ENCODE measurements at regions not wholly inside any gene's neighbourhood (a gene's known extent, or its start where the extent isn't known, plus 50 kb on each side); places are given as distances from the start of the nearest gene placed in this dataset.

DNA sequence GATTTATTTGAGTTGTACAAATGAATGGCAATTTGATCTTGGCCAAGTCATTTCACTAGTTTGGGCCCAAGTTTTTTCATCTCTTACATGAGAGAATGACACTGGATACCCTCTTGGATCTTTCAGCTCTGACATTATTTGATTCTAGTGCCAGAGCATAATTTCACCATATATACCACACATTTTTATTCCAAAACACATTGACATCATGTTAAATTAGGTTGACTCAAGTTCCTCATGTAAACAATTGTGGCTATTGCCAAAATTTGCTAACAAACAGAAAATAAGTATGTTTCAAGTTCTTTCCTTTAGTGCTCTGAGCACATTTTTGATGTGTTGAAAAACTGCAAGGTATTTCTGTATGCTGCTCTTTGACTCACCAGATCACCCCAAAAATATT, 375.8 kb downstream of the ZNF608 start:
- TF ChIP-seq TCF7L2 (IDR thresholded peaks at IDR 0.05; ENCODE audit: low read depth, low read length) (no peak), ZNF547 (CRISPR knock-in tag; IDR thresholded peaks at IDR 0.05) (no peak), POLR2A (IDR thresholded peaks at IDR 0.05; ENCODE audit: insufficient read depth in 1 of 2, low read depth in 2 of 2, low read length in 2 of 2) (no peak), NR2F6 (IDR thresholded peaks at IDR 0.05) (no peak), NR2F6 (CRISPR knock-in tag; IDR thresholded peaks at IDR 0.05) (no peak)
- TF ChIP-seq, protein P1, sequence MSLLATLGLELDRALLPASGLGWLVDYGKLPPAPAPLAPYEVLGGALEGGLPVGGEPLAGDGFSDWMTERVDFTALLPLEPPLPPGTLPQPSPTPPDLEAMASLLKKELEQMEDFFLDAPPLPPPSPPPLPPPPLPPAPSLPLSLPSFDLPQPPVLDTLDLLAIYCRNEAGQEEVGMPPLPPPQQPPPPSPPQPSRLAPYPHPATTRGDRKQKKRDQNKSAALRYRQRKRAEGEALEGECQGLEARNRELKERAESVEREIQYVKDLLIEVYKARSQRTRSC (CRISPR knock-in tag; IDR thresholded peaks at IDR 0.05; ENCODE audit: low read depth): no peak
- TF ChIP-seq, protein P2, sequence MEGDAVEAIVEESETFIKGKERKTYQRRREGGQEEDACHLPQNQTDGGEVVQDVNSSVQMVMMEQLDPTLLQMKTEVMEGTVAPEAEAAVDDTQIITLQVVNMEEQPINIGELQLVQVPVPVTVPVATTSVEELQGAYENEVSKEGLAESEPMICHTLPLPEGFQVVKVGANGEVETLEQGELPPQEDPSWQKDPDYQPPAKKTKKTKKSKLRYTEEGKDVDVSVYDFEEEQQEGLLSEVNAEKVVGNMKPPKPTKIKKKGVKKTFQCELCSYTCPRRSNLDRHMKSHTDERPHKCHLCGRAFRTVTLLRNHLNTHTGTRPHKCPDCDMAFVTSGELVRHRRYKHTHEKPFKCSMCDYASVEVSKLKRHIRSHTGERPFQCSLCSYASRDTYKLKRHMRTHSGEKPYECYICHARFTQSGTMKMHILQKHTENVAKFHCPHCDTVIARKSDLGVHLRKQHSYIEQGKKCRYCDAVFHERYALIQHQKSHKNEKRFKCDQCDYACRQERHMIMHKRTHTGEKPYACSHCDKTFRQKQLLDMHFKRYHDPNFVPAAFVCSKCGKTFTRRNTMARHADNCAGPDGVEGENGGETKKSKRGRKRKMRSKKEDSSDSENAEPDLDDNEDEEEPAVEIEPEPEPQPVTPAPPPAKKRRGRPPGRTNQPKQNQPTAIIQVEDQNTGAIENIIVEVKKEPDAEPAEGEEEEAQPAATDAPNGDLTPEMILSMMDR (CRISPR knock-in tag; IDR thresholded peaks at IDR 0.05): no peak
- TF ChIP-seq, protein P3, sequence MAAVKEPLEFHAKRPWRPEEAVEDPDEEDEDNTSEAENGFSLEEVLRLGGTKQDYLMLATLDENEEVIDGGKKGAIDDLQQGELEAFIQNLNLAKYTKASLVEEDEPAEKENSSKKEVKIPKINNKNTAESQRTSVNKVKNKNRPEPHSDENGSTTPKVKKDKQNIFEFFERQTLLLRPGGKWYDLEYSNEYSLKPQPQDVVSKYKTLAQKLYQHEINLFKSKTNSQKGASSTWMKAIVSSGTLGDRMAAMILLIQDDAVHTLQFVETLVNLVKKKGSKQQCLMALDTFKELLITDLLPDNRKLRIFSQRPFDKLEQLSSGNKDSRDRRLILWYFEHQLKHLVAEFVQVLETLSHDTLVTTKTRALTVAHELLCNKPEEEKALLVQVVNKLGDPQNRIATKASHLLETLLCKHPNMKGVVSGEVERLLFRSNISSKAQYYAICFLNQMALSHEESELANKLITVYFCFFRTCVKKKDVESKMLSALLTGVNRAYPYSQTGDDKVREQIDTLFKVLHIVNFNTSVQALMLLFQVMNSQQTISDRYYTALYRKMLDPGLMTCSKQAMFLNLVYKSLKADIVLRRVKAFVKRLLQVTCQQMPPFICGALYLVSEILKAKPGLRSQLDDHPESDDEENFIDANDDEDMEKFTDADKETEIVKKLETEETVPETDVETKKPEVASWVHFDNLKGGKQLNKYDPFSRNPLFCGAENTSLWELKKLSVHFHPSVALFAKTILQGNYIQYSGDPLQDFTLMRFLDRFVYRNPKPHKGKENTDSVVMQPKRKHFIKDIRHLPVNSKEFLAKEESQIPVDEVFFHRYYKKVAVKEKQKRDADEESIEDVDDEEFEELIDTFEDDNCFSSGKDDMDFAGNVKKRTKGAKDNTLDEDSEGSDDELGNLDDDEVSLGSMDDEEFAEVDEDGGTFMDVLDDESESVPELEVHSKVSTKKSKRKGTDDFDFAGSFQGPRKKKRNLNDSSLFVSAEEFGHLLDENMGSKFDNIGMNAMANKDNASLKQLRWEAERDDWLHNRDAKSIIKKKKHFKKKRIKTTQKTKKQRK (IDR thresholded peaks at IDR 0.05; ENCODE audit: low read length): no peak
- TF ChIP-seq, protein P4, sequence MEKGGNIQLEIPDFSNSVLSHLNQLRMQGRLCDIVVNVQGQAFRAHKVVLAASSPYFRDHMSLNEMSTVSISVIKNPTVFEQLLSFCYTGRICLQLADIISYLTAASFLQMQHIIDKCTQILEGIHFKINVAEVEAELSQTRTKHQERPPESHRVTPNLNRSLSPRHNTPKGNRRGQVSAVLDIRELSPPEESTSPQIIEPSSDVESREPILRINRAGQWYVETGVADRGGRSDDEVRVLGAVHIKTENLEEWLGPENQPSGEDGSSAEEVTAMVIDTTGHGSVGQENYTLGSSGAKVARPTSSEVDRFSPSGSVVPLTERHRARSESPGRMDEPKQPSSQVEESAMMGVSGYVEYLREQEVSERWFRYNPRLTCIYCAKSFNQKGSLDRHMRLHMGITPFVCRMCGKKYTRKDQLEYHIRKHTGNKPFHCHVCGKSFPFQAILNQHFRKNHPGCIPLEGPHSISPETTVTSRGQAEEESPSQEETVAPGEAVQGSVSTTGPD (CRISPR knock-in tag; IDR thresholded peaks at IDR 0.05): no peak
